RKO (cell line): ENCODE measurements at regions not wholly inside any gene's neighbourhood (a gene's known extent, or its start where the extent isn't known, plus 50 kb on each side); places are given as distances from the start of the nearest gene placed in this dataset.

ENCODE experiments used
- DNase-seq: peaks from one replicate; pipeline ENCODE4 v3.0.0-alpha.2; 2016; ENCODE audit warnings: low spot score

GRCh38 chr18:42632801-42633200 is 482.7 kb downstream of the RIT2 start:
- no peak for DNase-seq

GRCh38 chr18:42635378-42636048 is 480.0 kb downstream of the RIT2 start:
- peak; percentile 6 for DNase-seq

- DNase-seq, result no peak
Observed at GRCh38 chr18:42636309-42636708, 479.2 kb downstream of the RIT2 start.

- DNase-seq, result peak; percentile 11
Observed at GRCh38 chr18:42640160-42640559, 475.3 kb downstream of the RIT2 start.

GRCh38 chr18:42641996-42642395 is 473.5 kb downstream of the RIT2 start:
- no peak for DNase-seq

GRCh38 chr18:42644729-42645131 is 470.8 kb downstream of the RIT2 start:
- no peak for DNase-seq

GRCh38 chr18:42649331-42650035 is 466.0 kb downstream of the RIT2 start:
- no peak for DNase-seq

GRCh38 chr18:42654556-42654955 is 460.9 kb downstream of the RIT2 start:
- DNase-seq, result peak; percentile 9

GRCh38 chr18:42657551-42657950 is 457.9 kb downstream of the RIT2 start:
- no peak for DNase-seq

GRCh38 chr18:42658171-42658570 is 457.3 kb downstream of the RIT2 start:
- no peak for DNase-seq

- no peak for DNase-seq
Observed at GRCh38 chr18:42659187-42659586, 456.3 kb downstream of the RIT2 start.

GRCh38 chr18:42670860-42671259 is 444.6 kb downstream of the RIT2 start:
- no peak for DNase-seq

GRCh38 chr18:42675810-42676209 is 439.7 kb downstream of the RIT2 start:
- no peak for DNase-seq

GRCh38 chr18:42683094-42683493 is 432.4 kb downstream of the RIT2 start:
- DNase-seq, result no peak

GRCh38 chr18:42689310-42689709 is 426.2 kb downstream of the RIT2 start:
- DNase-seq, result no peak
